ENCODE measurements at regions not wholly inside any gene's neighbourhood (a gene's known extent, or its start where the extent isn't known, plus 50 kb on each side); places are given as distances from the start of the nearest gene placed in this dataset.
A peak's percentile ranks its signal among the peaks of the same experiment; 100 is the strongest.
"Not testable (repeated sequence)": the region's sequence is repeated elsewhere in the genome, so short reads cannot be mapped to it uniquely, and the experiment has no call there.

DNA sequence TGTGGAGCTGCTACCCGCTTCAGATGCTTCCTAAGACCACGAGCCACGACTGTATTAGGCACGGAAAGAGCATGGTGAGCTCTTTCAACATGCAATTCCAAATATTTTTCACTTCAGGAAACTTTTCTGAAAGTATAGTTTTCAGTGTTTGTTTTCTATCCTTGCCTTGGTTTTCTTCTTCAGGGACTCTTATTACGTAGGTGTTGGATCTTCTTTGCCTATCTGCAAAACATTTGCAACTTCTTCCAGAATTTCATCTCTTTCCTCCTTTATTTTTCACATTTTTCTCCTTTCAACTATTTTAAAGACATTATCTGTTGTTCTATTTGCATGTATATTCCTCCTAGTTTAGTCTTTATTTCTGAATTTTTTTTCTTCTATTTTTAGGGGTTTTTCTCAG is 148.9 kb upstream of the LSM14A start:
- Histone ChIP-seq H3K36me3 (ENCODE audit: control insufficient read depth, insufficient read depth, low read length) (no peaks in the 10 kb centered on the region), H3K4me3 (ENCODE audit: low read depth, low read length) (no peak overlapping the region), H3K27me3 (ENCODE audit: control insufficient read depth, insufficient read depth, low read length) (no peaks in the 10 kb centered on the region)
- DNase-seq (ENCODE audit: low read depth) = no peak
- no peak for FAIRE-seq
- TF ChIP-seq, protein P1, sequence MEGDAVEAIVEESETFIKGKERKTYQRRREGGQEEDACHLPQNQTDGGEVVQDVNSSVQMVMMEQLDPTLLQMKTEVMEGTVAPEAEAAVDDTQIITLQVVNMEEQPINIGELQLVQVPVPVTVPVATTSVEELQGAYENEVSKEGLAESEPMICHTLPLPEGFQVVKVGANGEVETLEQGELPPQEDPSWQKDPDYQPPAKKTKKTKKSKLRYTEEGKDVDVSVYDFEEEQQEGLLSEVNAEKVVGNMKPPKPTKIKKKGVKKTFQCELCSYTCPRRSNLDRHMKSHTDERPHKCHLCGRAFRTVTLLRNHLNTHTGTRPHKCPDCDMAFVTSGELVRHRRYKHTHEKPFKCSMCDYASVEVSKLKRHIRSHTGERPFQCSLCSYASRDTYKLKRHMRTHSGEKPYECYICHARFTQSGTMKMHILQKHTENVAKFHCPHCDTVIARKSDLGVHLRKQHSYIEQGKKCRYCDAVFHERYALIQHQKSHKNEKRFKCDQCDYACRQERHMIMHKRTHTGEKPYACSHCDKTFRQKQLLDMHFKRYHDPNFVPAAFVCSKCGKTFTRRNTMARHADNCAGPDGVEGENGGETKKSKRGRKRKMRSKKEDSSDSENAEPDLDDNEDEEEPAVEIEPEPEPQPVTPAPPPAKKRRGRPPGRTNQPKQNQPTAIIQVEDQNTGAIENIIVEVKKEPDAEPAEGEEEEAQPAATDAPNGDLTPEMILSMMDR (IDR thresholded peaks at IDR 0.05; ENCODE audit: insufficient read depth, low read length, severe bottlenecking) = no peak

DNA sequence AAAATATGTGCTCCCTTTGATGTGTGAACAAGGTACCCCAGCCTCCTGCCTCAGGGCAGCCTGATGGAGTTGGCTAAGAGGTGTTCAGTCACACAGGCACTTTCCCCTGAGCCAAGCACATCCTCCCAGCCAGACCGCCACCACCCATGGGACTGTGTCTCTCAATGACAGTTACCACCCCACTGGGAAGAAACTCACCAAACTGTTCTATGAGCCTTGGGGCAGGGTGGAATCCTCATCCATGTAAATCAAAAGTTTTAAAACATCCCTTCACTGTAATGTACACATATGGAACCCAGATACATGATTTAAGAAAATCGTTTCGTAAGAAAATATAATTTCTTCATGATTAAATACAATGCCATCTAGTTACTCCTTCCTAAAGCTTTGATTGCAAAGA is 138.4 kb upstream of the LSM14A start:
- TF ChIP-seq, protein P1 (IDR thresholded peaks at IDR 0.05; ENCODE audit: insufficient read depth, low read length, severe bottlenecking) = no peak
- no peaks in the 10 kb centered on the region for H3K27me3 ChIP-seq (ENCODE audit: control insufficient read depth, insufficient read depth, low read length)
- FAIRE-seq (no peak), DNase-seq (ENCODE audit: low read depth) (no peak)
- H3K4me3 ChIP-seq (ENCODE audit: low read depth, low read length) = no peak overlapping the region
- no peaks in the 10 kb centered on the region for H3K36me3 ChIP-seq (ENCODE audit: control insufficient read depth, insufficient read depth, low read length)

DNA sequence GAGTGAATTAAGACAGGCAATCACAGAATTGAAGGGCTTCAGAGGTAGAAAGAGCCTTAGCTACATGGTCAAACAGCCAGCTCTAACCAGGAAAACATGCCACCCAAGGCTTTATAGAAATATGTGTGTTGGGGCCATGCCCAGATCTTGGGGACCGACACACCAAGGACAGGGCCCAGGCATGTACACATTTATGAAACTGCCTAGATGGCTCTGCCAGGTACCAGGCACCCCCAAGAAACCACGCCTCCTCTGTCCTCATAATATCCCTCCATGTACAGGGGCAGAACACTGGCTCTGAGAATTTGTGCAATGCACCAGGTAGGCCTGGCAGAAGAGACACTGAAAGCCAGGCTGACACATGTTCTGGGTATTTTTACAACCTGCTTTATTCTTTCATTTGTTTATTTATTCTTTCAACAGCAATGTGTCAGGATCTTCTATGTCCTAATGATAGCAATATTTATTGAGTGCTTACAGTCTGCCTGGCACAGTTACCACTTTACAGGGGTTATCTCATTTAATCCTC is 137.9 kb upstream of the LSM14A start:
- Histone ChIP-seq H3K4me3 (ENCODE audit: low read depth, low read length) (no peak overlapping the region), H3K27me3 (ENCODE audit: control insufficient read depth, insufficient read depth, low read length) (no peaks in the 10 kb centered on the region), H3K36me3 (ENCODE audit: control insufficient read depth, insufficient read depth, low read length) (no peaks in the 10 kb centered on the region)
- DNase-seq (ENCODE audit: low read depth) = no peak
- TF ChIP-seq, protein P1 (IDR thresholded peaks at IDR 0.05; ENCODE audit: insufficient read depth, low read length, severe bottlenecking) = no peak
- FAIRE-seq = no peak

DNA sequence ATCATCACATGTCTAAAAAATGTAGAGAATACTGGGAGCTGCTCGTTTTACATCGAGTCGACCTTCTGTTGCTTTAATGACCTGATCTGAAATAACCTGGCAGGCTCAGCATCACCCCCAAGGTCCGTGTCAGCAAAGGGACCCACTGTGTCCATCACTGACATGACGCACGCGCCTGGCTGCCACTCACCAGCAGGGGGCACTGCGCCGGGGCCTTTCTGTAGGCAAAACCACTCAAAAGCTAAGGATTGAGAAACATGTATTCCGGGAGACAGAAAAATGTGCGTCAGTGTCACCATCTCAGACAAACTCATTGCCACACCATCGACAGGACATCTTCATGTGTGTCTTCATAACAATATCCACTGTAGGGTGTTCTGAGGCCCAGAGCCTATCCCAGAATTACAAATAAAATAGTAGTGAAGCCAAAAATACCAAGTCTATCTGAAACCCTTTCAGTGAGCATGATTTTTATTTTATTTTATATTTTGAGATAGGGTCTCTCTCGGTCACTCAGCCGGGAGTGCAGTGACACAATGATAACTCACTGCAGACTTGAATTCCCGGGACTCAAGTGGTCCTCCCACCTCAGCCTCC is 130.3 kb upstream of the LSM14A start:
- DNase-seq (ENCODE audit: low read depth) (peak; percentile 3), FAIRE-seq (no peak)
- TF ChIP-seq, protein P1 (IDR thresholded peaks at IDR 0.05; ENCODE audit: insufficient read depth, low read length, severe bottlenecking) = peak; percentile 57
- H3K4me3 ChIP-seq (ENCODE audit: low read depth, low read length) = no peak overlapping the region
- no peaks in the 10 kb centered on the region for H3K27me3 ChIP-seq (ENCODE audit: control insufficient read depth, insufficient read depth, low read length)
- H3K36me3 ChIP-seq (ENCODE audit: control insufficient read depth, insufficient read depth, low read length) = no peaks in the 10 kb centered on the region

DNA sequence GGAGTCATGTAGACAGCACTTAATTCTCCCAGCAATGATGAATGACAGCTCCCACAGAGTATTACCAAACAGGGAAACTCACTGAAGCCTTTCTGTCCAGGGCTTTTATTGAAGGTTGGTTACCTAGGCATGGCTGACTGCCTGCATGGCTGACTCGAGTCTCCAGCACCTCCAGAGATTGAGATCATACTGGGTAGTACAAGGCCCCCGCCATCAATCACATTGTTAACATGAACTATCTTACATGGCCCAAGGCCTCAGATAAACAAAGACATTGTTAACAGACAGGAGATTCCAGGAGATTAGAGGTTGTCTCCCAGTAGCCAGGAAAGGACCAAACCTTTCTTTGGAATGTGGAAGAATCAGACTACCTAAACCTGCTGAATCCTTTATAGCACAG is 128.3 kb upstream of the LSM14A start:
- TF ChIP-seq, protein P1 (IDR thresholded peaks at IDR 0.05; ENCODE audit: insufficient read depth, low read length, severe bottlenecking) = no peak
- FAIRE-seq (no peak), DNase-seq (ENCODE audit: low read depth) (no peak)
- no peak overlapping the region for H3K4me3 ChIP-seq (ENCODE audit: low read depth, low read length)
- H3K36me3 ChIP-seq (ENCODE audit: control insufficient read depth, insufficient read depth, low read length) = no peaks in the 10 kb centered on the region
- H3K27me3 ChIP-seq (ENCODE audit: control insufficient read depth, insufficient read depth, low read length) = no peaks in the 10 kb centered on the region

DNA sequence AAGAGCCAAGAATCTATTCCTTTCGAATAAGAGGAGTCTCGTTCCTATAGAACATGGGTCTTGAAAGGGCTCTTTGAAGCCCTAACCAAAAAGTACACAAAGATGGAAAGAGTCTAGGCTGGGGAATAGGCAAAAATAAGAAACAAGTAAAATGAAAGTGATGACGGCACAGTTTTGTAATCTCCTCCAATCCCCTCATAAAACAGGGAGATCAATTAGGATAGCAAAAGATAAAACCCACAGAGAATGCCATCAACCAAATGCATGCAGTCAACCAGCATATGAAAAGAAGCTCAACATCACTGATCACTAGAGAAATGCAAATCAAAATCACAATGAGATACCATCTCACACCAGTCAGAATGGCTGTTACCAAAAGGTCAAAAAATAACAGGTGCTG is 122.4 kb upstream of the LSM14A start:
- Histone ChIP-seq H3K36me3 (ENCODE audit: control insufficient read depth, insufficient read depth, low read length) (no peaks in the 10 kb centered on the region), H3K4me3 (ENCODE audit: low read depth, low read length) (no peak overlapping the region), H3K27me3 (ENCODE audit: control insufficient read depth, insufficient read depth, low read length) (no peaks in the 10 kb centered on the region)
- DNase-seq (ENCODE audit: low read depth) (no peak), FAIRE-seq (no peak)
- TF ChIP-seq, protein P1 (IDR thresholded peaks at IDR 0.05; ENCODE audit: insufficient read depth, low read length, severe bottlenecking) = no peak

DNA sequence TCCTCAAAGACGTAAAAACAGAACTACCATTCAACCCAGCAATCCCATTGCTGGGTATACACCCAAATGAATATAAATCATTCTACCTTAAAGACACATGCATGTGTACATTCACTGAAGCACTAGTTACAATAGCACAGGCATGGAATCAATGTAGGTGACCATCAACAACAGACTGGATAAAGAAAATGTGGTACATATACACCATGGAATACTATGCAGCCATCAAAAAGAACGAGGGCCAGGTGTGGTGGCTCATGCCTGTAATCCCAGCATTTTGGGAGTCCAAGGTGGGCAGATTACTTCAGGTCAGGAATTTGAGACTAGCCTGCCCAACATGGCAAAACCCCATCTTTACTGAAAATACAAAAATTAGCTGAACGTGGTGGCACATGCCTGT is 121.9 kb upstream of the LSM14A start:
- not testable (repeated sequence) for H3K36me3 ChIP-seq (ENCODE audit: control insufficient read depth, insufficient read depth, low read length); FAIRE-seq; H3K27me3 ChIP-seq (ENCODE audit: control insufficient read depth, insufficient read depth, low read length); DNase-seq (ENCODE audit: low read depth); H3K4me3 ChIP-seq (ENCODE audit: low read depth, low read length)

Measured in bronchial epithelial cell (primary cell).